GM12878 (cell line): ENCODE measurements at regions not wholly inside any gene's neighbourhood (a gene's known extent, or its start where the extent isn't known, plus 50 kb on each side); places are given as distances from the start of the nearest gene placed in this dataset.

Source experiments
- ATAC-seq: fragments of 200-7000 bp; cut with Tn5 transposase; 3 replicates; pipeline ENCODE4 v1.9.1; 2020; ENCODE audit warnings: mild to moderate bottlenecking, moderate library complexity
- BruUV-seq: library from RNA; stranded (reverse); fragments of 400-500 nt; replicated peaks from 2 replicates; lab custom pipeline; 2021; lab: Mats Ljungman, UMichigan
- CTCF ChIA-PET: fragments of 300-600 bp; sonication (Branson Sonifier 250); formaldehyde crosslinking; extraction: SDS; loops from one replicate; lab custom pipeline; 2021; ENCODE audit warnings: inconsistent platforms; lab: Yijun Ruan, JAX
- POLR2A ChIA-PET: fragments of 350-600 bp; formaldehyde crosslinking; extraction: SDS; loops from one replicate; lab custom pipeline; 2021; ENCODE audit warnings: inconsistent platforms; lab: Charles Lee
- RAD21 ChIA-PET: fragments of 300-600 bp; sonication (Branson Sonifier 250); formaldehyde crosslinking; loops from one replicate; lab custom pipeline; 2023; ENCODE audit warnings: antibody characterized with exemption; ENCODE audit not compliant: unreplicated experiment; lab: Charles Lee
- SMC1A ChIA-PET: fragments of 300-600 bp; sonication (Branson Sonifier 250); formaldehyde crosslinking; loops from one replicate; lab custom pipeline; 2023; ENCODE audit not compliant: unreplicated experiment, uncharacterized antibody; lab: Charles Lee
- DNase-seq: peaks from one replicate; pipeline ENCODE4 v3.0.0-alpha.2; 2011; ENCODE audit warnings: low read depth, low spot score
- FAIRE-seq: peaks from 3 replicates; lab custom pipeline; 2011; peaks lifted over from hg19 to GRCh38; lab: Jason Lieb, UNC
- H2AFZ ChIP-seq: 2 replicates; pipeline ENCODE4 v1.6.0; 2011; ENCODE audit warnings: low read depth, low read length, control low read depth; ENCODE audit not compliant: control insufficient read depth
- H3K27ac ChIP-seq: 2 replicates; pipeline ENCODE4 v1.5.1; 2011; ENCODE audit warnings: control low read depth; ENCODE audit not compliant: control insufficient read depth, insufficient read depth
- H3K27me3 ChIP-seq, 2 experiments: replicated peaks in 1 of 2; 2 replicates each; pipeline versions ENCODE4 v1.6.0 to v1.6.1; 2011; ENCODE audit warnings: low read length in 1 of 2; ENCODE audit not compliant: control insufficient read depth in 2 of 2, insufficient read depth in 2 of 2
- H3K36me3 ChIP-seq, 2 experiments: 2 replicates each; pipeline ENCODE4 v1.5.1; 2011; ENCODE audit warnings: low read length in 1 of 2; ENCODE audit not compliant: control insufficient read depth in 2 of 2, insufficient read depth in 2 of 2
- H3K4me1 ChIP-seq: 2 replicates; pipeline ENCODE4 v1.6.1; 2011; ENCODE audit warnings: mild to moderate bottlenecking, low read length, moderate library complexity, mixed read lengths; ENCODE audit not compliant: control insufficient read depth, insufficient read depth
- H3K4me2 ChIP-seq: 2 replicates; pipeline ENCODE4 v1.6.0; 2011; ENCODE audit warnings: control low read depth; ENCODE audit not compliant: control insufficient read depth, insufficient read depth
- H3K4me3 ChIP-seq: fragments of 200-600 bp; sonication (generic); 2 replicates; pipeline ENCODE4 v1.5.1; 2016
- H3K79me2 ChIP-seq: 2 replicates; pipeline ENCODE4 v1.6.0; 2011; ENCODE audit warnings: low read length; ENCODE audit not compliant: control insufficient read depth, insufficient read depth
- H3K9ac ChIP-seq: 2 replicates; pipeline ENCODE4 v1.8.0; 2011; ENCODE audit warnings: low read length, control low read depth, mixed read lengths; ENCODE audit not compliant: control insufficient read depth, insufficient read depth
- H3K9me3 ChIP-seq: replicated peaks from 3 replicates; pipeline ENCODE4 v1.5.1; 2011; ENCODE audit warnings: mild to moderate bottlenecking, low read length; ENCODE audit not compliant: control insufficient read depth, insufficient read depth
- H4K20me1 ChIP-seq: 2 replicates; pipeline ENCODE4 v1.6.0; 2011; ENCODE audit not compliant: control insufficient read depth, insufficient read depth
- CEBPB ChIP-seq, 2 experiments: fragments of 150-350 bp in 1 of 2; IDR thresholded peaks; 2 replicates each; pipeline ENCODE4 v1.6.1; 2012 to 2014; ENCODE audit warnings: low read depth in 2 of 2, low read length in 2 of 2, borderline replicate concordance in 1 of 2, inconsistent platforms in 1 of 2
- ESRRA ChIP-seq: IDR thresholded peaks from 2 replicates; pipeline ENCODE4 v1.6.1; 2012; ENCODE audit warnings: mild to moderate bottlenecking, low read length, improper control_type of control experiment
- HCFC1 ChIP-seq: fragments of 150-350 bp; IDR thresholded peaks from 2 replicates; pipeline ENCODE4 v1.6.1; 2014; ENCODE audit warnings: low read length
- HDGF ChIP-seq: fragments of 450-650 bp; IDR thresholded peaks from 2 replicates; pipeline ENCODE4 v1.6.1; 2016; ENCODE audit warnings: antibody characterized with exemption
- MXI1 ChIP-seq: fragments of 150-350 bp; IDR thresholded peaks from 2 replicates; pipeline ENCODE4 v1.6.1; 2011; ENCODE audit warnings: low read depth, mild to moderate bottlenecking, inconsistent platforms, low read length, improper control_type of control experiment
- NFYB ChIP-seq: IDR thresholded peaks from 2 replicates; pipeline ENCODE4 v1.6.1; 2011; ENCODE audit warnings: low read depth, mild to moderate bottlenecking, low read length, improper control_type of control experiment, moderate library complexity; ENCODE audit not compliant: insufficient read depth
- SIX5 ChIP-seq: IDR thresholded peaks from 2 replicates; pipeline ENCODE4 v1.6.1; 2011; ENCODE audit warnings: mild to moderate bottlenecking, low read depth, low read length, moderate library complexity; ENCODE audit not compliant: severe bottlenecking
- SMAD1 ChIP-seq: fragments of 450-650 bp; IDR thresholded peaks from 2 replicates; pipeline ENCODE4 v1.6.1; 2018; ENCODE audit warnings: mild to moderate bottlenecking, low read depth; ENCODE audit not compliant: partially characterized antibody
- SP1 ChIP-seq: IDR thresholded peaks from one replicate; pipeline ENCODE4 v1.6.1; 2011; ENCODE audit warnings: low read depth, low read length
- TARDBP ChIP-seq: IDR thresholded peaks from 2 replicates; pipeline ENCODE4 v1.6.1; 2016; ENCODE audit warnings: borderline replicate concordance
- ZNF24 ChIP-seq: fragments of 450-650 bp; IDR thresholded peaks from 2 replicates; pipeline ENCODE4 v1.6.1; 2017; ENCODE audit warnings: antibody characterized with exemption, mild to moderate bottlenecking
- in situ Hi-C: fragments of 300-500 bp; cut with MboI; formaldehyde crosslinking; loops from 9 replicates; pipeline ENCODE4 v1.14.3; 2018; ENCODE audit warnings: mixed read lengths
- intact Hi-C: fragments of 100-400 bp; cut with micrococcal nuclease; formaldehyde crosslinking; loops from one replicate; pipeline ENCODE4 v1.14.2; 2022; ENCODE audit not compliant: unreplicated experiment
- TF ChIP-seq, protein P1 (sequence below): fragments of 450-650 bp; IDR thresholded peaks from 2 replicates; pipeline ENCODE4 v1.6.1; 2014; ENCODE audit warnings: mild to moderate bottlenecking
- TF ChIP-seq, protein P2 (sequence below): fragments of 450-650 bp; conservative IDR thresholded peaks from 2 replicates; pipeline ENCODE4 v1.6.1; 2017; ENCODE audit warnings: mild to moderate bottlenecking, moderate library complexity

- TF ChIP-seq, protein P1, sequence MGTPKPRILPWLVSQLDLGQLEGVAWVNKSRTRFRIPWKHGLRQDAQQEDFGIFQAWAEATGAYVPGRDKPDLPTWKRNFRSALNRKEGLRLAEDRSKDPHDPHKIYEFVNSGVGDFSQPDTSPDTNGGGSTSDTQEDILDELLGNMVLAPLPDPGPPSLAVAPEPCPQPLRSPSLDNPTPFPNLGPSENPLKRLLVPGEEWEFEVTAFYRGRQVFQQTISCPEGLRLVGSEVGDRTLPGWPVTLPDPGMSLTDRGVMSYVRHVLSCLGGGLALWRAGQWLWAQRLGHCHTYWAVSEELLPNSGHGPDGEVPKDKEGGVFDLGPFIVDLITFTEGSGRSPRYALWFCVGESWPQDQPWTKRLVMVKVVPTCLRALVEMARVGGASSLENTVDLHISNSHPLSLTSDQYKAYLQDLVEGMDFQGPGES: no peak
Observed at GRCh38 chr20:12225898-12226297, 308.2 kb downstream of the BTBD3 start (continued).

DNA sequence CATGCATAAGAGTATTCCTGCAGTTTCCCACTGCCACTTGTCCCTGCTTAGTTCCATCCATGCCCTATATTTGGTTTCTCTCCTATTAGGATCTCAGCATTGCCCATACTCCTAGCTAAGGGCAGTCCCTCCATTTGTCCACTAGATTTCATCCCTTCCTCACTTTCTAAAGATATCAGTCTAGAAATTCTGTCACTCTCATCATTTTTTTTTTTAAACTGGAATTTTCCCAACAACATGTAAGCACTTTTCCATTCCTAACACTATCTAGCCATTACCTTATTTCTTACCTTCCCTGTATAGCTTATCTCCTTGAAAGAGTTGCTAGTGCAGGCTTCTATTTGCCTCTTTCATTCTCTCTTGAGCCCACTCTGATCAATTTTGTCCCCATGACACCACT is 312.2 kb downstream of the BTBD3 start:
- intact Hi-C loops (no loop called here), in situ Hi-C loops (no loop called here)
- Histone ChIP-seq H4K20me1 (no peaks in the 10 kb centered on the region), H2AFZ (no peak overlapping the region), H3K4me2 (no peak overlapping the region), H3K79me2 (no peaks in the 10 kb centered on the region), H3K9ac (no peak overlapping the region), H3K4me1 (no peaks in the 10 kb centered on the region), H3K36me3 (no peaks in the 10 kb centered on the region), H3K4me3 (no peak overlapping the region), H3K27ac (no peak overlapping the region), H3K9me3 (no peaks in the 10 kb centered on the region), H3K27me3 (no peaks in the 10 kb centered on the region)
- no TSS peak for BruUV-seq
- ChIA-PET RAD21 (no interaction called here), POLR2A (no interaction called here), CTCF (no interaction called here), SMC1A (interaction anchor here (0.6 kb wide), 1 partner anchor 47 kb away, joined by 4 read pairs; no protein-coding TSS in a partner anchor)
- ATAC-seq (no peak), DNase-seq (no peak), FAIRE-seq (no peak)
- TF ChIP-seq CEBPB (IDR thresholded peaks at IDR 0.05; ENCODE audit: borderline replicate concordance in 1 of 2, low read depth in 2 of 2, low read length in 2 of 2) (no peak), ZNF24 (no peak), SIX5 (no peak), MXI1 (no peak), SMAD1 (no peak), SP1 (no peak), NFYB (no peak), HDGF (no peak), ESRRA (no peak), TARDBP (no peak), HCFC1 (no peak)
- TF ChIP-seq, protein P2, sequence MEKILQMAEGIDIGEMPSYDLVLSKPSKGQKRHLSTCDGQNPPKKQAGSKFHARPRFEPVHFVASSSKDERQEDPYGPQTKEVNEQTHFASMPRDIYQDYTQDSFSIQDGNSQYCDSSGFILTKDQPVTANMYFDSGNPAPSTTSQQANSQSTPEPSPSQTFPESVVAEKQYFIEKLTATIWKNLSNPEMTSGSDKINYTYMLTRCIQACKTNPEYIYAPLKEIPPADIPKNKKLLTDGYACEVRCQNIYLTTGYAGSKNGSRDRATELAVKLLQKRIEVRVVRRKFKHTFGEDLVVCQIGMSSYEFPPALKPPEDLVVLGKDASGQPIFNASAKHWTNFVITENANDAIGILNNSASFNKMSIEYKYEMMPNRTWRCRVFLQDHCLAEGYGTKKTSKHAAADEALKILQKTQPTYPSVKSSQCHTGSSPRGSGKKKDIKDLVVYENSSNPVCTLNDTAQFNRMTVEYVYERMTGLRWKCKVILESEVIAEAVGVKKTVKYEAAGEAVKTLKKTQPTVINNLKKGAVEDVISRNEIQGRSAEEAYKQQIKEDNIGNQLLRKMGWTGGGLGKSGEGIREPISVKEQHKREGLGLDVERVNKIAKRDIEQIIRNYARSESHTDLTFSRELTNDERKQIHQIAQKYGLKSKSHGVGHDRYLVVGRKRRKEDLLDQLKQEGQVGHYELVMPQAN: no peak
